Mesenteric fat pad (tissue), 1 donor: ENCODE measurements at regions not wholly inside any gene's neighbourhood (a gene's known extent, or its start where the extent isn't known, plus 50 kb on each side); places are given as distances from the start of the nearest gene placed in this dataset.

Experiments used
- DNase-seq: peaks from one replicate; pipeline ENCODE4 v3.0.0-alpha.2; 2020; ENCODE audit warnings: low spot score
- donor health status: DM: yes; HTN: yes; CAD: no.

DNA sequence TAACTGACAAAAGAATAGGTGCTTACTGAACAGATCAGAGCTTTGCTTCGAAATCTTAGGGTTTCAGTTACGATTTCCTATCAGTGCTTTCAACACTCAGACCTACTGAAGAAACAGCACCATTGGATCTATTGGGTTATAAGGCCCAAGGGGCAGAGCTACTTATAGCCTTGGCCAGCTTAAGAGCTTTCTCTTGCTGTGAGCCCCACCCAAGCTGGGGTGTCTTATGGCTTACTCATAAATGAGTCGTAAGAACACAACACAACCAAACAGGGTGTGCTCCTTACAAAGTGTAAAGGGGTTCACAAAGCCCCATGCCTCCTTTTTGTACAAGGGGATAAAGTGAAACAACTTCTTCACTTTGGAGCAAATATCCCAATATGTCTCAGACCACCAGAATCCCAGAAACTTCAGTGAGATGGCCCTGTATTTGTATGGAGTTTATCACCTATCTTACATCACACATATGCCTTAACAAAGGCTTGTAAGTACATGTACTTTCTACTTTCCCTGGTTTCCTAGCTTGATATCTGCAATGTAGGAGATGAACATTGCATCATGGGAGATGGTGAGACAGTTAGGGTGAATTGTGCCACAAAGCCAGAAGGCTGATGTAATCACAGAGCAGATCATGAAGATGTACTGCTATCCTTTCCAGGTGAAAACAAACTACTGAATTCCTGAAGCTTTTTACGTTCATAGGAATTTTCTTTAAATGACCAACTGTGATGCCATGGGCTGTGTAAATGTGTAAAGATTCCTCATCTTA lies 115.5 kb upstream of the GLI2 start:
- no peak for DNase-seq

DNA sequence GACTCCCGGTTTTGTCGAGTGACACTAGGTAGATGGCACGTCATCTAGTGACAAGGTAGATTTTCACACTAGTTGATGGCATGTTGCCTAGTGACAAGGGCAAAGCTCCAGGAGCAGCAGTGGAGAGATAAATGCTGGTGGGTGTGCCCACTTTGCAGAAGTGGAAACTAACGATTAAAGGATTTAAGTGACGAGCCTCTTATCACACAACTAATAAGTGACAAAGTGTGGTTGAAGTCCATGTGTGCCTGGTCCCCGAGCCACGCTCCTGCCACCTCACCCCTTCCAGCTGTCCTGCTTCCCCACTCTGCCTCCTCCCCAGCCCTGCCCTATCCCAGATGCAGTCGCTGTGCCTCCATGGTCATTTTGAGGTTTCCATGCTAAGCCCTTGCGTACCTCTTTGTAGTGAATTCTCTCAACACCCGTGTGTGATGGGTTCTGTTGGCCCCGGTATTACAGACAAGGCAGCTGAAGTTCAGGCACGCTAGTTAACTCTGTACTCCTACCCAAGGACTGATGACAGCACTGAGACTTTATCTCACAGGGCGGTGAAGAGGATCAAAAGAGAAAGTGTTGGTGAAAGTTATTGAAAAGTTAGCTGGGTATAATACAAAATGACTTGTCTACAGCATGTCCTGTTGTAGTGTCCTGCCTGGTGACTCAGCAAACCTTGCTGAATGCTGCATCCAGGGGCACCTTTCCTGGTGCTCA lies 113.4 kb upstream of the GLI2 start:
- DNase-seq = peak; percentile 53

DNA sequence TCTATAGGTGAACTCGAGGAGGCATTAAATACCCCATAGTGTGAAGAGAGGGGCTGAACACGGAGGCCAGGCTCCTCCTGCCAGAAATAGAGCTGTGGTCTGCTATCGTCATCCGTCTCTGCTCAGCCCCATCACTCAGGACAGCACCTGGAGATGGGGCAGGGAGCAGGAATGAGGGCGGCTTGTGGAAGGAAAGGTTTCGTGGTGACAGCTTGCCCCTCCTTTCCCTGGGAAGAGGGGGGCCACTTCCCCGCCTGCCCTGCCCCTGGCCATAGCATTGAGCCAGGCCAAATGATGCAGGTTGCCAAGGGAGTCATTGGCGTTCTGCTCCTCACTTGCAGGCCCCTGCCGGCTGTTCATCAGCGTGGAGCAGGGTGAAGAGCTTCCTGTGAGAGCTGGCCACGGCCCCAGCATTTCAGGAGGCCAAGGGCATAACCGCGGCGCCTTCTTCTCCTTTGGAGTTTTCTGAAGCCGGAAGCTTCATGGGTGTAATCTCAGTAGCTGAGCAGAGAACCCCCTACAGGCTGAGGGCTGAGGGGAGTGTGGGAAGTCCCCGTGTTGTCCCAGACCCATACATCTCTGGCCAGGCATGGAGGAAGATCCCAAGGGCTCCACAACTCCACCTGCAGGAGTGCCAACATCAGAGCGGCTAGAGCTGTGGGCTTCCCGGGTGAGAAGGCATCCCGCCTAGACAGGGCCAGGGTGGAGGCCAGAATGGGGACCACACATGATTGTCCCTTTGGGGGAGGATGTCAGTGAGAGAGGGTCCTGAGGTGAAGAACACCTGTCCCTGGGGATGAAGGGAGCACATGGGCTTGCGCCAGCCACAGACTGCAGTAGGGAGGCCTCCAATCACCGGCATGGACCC lies 112.5 kb upstream of the GLI2 start:
- DNase-seq = peak; percentile 85

DNA sequence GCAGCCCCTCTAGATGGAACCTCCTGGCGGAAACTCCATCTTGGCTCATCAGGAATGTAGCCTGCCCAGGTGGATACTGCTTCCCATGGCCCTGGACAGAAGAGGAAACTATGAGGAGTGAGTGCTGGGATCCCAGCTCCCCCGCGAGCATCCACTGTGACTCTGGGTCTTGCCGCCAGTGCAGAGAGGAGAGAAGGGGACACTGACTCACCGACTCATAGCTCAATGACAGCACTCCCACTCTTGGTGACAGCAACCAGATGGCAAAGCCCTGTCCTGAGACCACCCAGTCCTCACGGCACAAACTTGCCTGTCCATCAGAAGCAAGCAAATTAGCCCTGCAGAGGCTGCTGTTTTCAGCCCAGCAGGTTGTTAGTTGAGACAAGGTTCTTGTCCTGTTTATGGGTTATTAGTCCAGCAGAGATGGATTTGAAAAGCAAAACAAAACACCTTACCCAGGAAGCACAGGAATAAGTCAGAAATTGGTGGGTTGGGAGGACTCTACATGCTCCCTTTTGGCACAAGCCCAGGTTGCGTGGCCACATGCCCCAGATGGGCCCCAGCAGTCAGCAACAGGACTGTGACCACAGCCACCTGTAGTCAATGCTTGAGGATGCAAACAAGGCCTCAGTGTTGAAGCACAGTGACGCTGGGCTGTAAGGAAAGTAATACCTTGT lies 111.5 kb upstream of the GLI2 start:
- peak; percentile 47 for DNase-seq

DNA sequence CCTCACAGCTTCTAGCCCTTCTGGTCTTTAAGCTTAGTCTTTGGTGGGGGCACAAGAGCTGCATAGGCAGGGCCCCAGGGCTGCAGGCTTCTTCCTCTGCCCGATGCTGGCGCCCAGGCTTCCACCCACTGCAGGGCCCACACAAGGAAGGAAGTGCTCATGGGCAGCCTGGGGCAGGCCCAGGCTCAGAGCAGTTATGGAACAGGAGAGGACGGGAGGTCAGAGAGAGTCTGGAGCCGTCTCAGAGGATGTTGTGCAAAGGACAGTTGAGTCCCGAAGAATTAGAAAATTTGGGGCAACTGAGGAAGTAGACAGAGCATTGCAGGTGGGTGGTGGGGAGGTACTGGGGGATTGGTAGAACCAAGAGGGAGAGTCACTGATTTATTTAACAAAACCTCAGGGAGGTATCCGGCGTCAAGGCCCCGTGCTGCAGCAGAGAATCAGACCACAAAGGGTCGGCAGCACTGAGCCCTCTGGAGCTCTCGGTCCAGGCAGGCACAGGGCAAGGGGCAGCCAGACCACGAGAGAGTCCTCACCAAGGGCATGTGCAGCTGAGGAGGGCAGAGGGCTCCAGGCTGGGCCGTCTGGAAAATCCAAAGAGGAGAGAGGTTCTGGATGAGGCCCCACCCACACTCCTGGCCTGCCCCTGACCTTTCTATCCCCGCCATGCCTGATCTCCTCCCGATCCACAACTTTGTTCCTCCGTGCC lies 110.8 kb upstream of the GLI2 start:
- peak; percentile 82 for DNase-seq

DNA sequence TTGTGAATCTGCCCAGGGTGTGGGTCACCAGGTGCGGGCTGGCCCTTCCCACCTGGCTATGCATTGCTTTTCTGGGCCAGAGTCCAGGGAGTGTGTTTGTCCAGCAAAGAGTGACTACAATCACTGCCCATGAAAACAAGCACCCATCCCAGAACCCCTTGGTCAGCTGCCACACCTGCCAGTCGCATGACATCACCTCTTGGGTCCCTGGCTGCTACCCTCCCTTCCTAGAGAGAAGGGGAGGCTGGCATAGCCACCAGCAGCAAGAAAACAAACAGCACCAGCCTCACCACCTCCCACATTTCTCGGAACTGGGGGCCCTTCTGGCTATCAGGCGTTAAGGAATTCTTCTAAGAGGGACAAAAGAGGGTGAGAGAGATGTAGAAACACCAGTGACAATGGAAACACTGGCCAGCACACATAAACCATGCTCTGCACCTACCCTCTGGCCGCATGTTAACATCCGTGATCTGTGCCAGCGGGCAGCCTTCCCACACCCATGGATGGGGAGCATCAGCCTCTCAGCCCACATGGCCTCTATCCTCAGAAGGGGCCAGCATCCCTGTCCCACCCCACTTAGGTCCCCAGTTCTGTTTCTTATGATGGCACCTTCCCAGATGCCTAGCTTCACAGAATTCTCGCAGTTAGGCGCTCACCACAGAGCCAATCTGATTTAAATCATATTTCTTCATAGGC lies 109.7 kb upstream of the GLI2 start:
- peak; percentile 73 for DNase-seq

DNA sequence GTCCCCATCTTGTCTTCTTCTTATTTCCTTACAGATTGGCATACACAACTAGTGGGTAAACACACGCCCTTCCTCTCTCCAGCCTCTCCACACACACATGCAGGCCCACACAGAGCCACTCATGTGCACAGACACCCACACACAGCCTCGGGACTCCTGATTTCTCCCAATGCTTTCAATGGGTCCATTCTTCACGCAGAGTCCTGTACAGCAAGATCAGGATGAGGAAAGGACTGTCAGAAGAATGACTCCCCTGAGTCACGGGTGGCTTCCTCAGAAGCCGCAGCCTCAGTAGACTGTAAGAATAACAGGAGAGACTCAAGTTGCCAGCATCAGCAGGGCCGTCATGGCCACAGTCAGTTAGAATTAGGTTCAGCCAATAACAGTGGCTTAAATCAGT lies 109.1 kb upstream of the GLI2 start:
- peak; percentile 83 for DNase-seq

DNA sequence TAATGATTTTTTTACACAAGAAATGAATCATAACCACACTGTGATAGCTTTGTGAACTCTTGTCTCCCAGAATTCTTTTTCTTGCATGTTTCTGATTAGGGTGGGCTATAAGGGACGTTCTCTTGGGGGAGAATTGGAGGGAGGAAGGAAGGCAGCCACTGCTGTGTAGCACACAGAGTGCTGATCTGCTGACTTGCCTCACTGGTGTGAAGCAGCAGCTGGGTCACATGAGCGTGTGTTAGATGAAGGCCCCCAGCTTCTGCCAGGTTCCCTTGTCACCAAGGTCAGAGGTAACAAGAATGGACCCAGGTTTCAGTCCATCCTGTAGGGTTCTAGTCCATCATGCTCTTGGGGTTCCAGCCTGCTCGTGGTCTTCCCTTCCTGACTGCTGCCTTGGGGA lies 107.4 kb upstream of the GLI2 start:
- no peak for DNase-seq

DNA sequence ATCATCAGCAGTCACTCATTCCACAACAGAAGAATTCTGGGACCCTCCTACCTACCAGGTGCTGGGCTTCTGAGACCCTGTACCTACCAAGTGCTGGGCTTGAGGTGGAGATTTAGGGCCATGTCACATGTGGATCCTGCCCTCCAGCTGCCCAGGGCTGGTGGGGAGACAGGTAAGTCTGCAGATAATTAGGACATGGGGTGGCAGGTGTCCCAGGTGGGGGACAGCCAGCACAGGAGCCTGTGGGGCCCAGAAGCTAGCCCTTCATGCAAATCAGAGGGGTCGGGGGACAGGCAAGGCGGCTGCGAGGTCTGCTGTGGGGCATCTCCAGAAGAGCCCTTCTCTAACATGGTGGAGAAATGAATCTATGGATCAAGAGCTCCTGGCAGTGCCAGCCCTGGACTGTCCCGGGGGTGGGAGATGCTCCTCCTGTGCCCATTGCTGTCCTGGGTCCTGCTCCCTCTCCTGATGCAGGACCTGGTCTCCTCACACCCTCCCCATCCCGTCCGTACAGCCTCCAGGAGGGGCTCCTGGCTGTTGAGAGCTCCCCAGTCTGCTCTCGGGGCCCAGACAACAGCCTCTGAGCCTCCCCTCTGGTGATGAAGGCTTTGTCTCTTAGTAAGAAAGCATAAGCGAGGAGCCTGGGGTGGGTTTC lies 106.3 kb upstream of the GLI2 start:
- DNase-seq = peak; percentile 33

DNA sequence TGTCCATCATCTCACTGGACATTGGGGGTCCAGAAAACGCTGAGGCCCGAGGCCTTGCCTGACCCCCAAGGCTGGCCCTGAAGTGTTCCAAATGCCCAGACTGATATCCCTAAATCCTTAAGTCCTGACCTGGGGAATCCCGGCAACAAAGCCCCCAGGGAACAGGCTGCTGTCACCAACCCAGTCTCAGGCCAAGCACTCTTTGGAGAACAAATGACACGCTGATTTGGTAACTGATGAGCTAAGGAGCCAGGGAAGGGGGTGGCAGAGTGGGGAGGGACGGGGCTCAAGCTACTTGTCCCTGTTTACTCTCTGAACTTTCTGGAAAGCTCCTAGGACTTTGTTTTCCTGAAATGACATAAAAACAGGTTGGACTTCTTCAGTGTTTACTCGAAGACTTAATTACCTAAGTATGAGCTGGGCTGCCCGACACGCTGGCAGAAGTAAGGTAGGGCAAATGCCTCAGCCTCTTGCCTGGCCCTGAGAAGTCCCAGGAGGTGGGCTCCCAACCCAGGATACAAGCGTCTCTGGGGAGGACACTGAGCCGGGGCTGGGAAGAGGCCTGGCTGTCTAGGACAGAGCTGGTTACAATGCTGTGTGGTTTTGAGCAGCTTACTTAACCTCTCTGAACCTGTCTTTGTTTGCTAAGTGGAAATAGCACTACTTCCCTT lies 105.5 kb upstream of the GLI2 start:
- peak; percentile 65 for DNase-seq

DNA sequence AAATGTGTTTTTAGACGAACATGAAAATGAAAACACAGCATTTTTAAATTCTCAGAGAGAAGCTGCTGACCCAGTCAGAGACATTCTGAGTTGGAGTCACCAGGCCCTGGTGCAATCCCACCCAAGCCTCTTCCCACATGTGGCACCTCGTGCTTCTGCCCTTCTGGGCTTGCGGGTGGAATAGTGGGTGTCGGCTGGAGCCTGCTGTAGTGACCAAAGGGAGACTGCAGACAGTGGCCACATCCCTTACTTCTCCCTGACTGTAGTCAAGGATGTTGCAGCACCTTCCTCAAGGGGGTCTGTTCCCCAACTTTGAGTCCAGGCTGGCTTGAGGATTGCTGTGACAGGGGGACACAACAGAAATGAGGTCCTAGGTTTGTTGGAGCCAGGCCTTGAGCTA lies 104.4 kb upstream of the GLI2 start:
- peak; percentile 37 for DNase-seq

DNA sequence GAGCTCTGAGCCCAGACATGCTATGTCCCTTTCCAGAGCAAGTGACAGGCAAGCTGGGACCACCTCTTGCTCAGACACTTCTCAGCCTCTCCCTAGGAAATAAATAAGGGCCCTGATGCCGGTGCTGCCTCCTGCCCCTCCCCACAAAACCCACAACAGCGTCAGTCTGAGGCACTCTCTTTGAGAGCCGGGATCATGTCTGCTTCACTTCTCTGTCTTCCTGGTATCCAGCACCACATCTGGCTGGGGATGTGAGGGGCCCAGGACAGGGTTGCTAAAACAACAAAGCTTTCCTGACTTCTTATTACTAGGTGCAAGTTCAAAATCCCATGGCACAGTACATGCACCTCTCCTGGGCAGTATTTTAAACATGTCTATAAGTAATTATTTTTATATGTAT lies 103.9 kb upstream of the GLI2 start:
- DNase-seq = peak; percentile 74

DNA sequence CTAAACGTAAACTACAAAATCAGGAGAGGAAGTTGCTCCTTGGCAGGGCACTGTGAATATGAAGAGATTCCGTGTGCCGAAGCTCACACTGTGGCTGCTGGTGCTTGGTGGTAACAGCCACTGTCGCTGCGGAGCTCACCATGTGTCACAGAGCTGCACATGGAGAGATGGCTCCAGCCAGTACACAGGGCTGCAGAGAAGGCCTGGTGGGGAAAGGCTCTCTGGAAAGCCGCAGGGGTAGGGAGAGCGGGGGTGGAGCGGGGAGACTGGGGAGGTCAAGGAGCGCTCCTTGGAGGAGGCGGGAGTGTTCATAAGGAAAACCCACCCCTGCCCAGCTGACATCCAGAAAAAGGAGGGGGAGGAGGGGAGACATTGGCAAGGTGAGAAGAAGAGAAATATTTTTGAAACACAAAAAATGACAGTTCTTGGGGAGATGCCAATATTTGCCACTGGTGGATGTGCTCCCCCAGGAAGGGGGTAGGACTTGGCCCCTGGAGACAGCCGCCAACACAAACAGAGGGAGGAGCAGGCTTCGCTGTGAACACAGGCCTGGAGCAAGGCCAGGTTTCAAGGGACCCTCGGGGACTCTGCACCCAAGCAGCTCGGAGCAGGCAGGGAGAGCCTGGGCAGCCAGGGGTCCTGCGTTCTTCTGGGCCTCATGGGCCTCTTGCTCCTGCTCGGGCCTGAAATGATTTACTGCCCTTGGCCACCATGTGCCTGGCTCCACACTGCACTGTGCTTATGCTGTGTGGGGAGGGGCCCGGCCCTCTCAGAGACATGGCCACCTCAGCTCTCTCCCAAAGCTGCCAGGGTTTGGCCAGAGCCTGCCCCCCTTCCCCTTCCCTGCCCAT lies 102.6 kb upstream of the GLI2 start:
- peak; percentile 65 for DNase-seq

DNA sequence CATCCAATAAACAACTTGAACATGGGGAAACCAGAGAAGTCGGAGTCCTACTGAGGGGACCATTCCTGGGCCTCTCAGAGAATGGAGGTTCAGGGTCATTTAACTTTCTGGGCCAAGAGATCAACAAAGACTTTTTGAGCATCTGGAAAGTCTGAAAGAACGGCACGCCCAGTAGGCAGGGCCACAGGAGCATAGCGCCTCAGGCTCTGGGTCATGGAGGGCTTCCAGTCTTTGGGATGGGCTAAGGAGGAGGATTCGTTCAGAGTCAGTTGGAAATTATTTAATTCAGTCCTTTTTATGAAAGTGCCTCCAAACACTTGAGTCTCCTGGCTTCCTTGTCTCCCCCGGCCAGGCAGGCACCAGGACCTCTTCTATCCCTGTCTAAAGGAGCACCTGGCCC lies 101.1 kb upstream of the GLI2 start:
- DNase-seq = peak; percentile 45

DNA sequence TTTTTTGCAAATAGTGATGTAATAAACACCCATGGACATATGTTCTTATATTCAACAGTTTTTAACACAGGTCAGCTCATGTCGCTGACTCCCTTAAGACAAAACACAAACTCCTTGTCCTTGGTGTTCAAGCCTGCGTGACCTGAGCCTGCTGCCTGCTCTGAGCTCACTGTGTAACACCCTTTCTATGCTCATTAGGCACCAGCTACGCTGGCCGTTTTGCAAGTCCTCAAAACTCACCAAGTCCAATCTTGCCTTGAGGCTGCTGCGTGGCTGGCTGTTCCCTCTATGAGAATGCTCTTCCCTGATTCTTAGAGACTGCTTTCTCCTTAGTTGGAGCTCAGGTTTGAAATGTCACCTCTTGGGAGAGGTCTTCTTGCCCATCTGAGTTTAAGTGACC lies 100.5 kb upstream of the GLI2 start:
- no peak for DNase-seq

DNA sequence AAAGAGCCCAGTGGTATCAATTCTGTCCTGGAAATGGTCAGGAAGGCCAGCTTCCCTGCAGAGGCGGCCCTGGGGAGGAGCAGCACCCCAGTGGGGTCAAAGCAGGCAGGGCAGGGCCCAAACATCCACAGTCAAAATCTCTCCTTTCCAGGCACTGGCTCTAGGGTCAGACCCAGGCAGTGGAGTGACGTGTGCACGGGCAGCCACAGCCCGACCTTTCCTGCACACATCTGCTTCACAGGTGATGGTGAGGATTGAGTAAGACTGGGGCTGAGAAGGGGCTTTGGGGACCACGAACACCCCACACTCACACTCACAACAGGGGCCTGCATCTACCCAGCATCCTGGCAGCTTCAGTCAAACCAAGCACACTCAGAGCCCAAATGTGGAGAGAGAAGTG lies 97.8 kb upstream of the GLI2 start:
- peak; percentile 65 for DNase-seq

DNA sequence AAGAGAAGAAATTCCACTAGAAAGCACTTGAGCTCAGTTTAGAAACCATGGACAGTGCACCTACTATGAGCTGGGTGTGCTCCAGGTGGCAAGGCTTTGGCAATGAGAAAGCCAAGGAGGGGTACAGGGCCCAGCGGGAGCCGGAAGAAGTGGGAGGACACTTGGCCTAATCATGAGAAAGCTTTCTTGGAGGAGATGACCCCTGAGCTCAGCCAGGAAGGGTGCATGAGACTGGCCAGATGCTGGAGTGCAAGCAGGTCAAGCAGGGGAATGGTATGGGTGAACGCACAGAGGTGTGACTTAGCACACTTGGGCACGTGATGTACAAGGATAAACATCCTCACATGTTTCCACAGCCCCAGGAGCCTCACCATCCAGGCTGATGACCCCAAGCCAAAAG lies 97.2 kb upstream of the GLI2 start:
- DNase-seq = peak; percentile 62

DNA sequence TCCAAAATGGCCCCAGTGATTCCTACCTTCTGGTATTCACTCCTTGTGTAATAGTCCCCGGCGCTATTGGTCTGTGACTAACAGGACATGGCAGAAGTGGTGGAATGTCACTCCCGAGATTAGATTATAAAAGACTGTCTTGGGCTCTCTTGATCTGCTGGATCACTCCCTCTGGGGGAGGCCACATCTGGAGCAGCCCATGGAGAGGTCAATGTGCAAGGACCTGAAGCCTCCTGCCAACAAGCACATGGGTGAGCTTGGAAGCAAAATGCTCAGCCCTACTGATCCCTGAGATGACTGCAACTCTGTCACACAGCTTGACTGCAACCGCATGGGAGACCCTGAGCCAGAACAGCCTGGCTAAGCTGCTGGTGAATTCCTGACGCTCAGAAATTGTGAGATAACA lies 94.3 kb upstream of the GLI2 start:
- peak; percentile 81 for DNase-seq
